GM12878 (cell line): ENCODE measurements at regions not wholly inside any gene's neighbourhood (a gene's known extent, or its start where the extent isn't known, plus 50 kb on each side); places are given as distances from the start of the nearest gene placed in this dataset.

Experiments used
- ATAC-seq: fragments of 200-7000 bp; cut with Tn5 transposase; 3 replicates; pipeline ENCODE4 v1.9.1; 2020; ENCODE audit warnings: mild to moderate bottlenecking, moderate library complexity
- BruUV-seq: library from RNA; stranded (reverse); fragments of 400-500 nt; replicated peaks from 2 replicates; lab custom pipeline; 2021; lab: Mats Ljungman, UMichigan
- CTCF ChIA-PET: fragments of 300-600 bp; sonication (Branson Sonifier 250); formaldehyde crosslinking; extraction: SDS; loops from one replicate; lab custom pipeline; 2021; ENCODE audit warnings: inconsistent platforms; lab: Yijun Ruan, JAX
- POLR2A ChIA-PET: fragments of 350-600 bp; formaldehyde crosslinking; extraction: SDS; loops from one replicate; lab custom pipeline; 2021; ENCODE audit warnings: inconsistent platforms; lab: Charles Lee
- RAD21 ChIA-PET: fragments of 300-600 bp; sonication (Branson Sonifier 250); formaldehyde crosslinking; loops from one replicate; lab custom pipeline; 2023; ENCODE audit warnings: antibody characterized with exemption; ENCODE audit not compliant: unreplicated experiment; lab: Charles Lee
- SMC1A ChIA-PET: fragments of 300-600 bp; sonication (Branson Sonifier 250); formaldehyde crosslinking; loops from one replicate; lab custom pipeline; 2023; ENCODE audit not compliant: unreplicated experiment, uncharacterized antibody; lab: Charles Lee
- DNase-seq: peaks from one replicate; pipeline ENCODE4 v3.0.0-alpha.2; 2011; ENCODE audit warnings: low read depth, low spot score
- FAIRE-seq: peaks from 3 replicates; lab custom pipeline; 2011; peaks lifted over from hg19 to GRCh38; lab: Jason Lieb, UNC
- H2AFZ ChIP-seq: 2 replicates; pipeline ENCODE4 v1.6.0; 2011; ENCODE audit warnings: low read depth, low read length, control low read depth; ENCODE audit not compliant: control insufficient read depth
- H3K27ac ChIP-seq: 2 replicates; pipeline ENCODE4 v1.5.1; 2011; ENCODE audit warnings: control low read depth; ENCODE audit not compliant: control insufficient read depth, insufficient read depth
- H3K27me3 ChIP-seq, 2 experiments: replicated peaks in 1 of 2; 2 replicates each; pipeline versions ENCODE4 v1.6.0 to v1.6.1; 2011; ENCODE audit warnings: low read length in 1 of 2; ENCODE audit not compliant: control insufficient read depth in 2 of 2, insufficient read depth in 2 of 2
- H3K36me3 ChIP-seq, 2 experiments: 2 replicates each; pipeline ENCODE4 v1.5.1; 2011; ENCODE audit warnings: low read length in 1 of 2; ENCODE audit not compliant: control insufficient read depth in 2 of 2, insufficient read depth in 2 of 2
- H3K4me1 ChIP-seq: 2 replicates; pipeline ENCODE4 v1.6.1; 2011; ENCODE audit warnings: mild to moderate bottlenecking, low read length, moderate library complexity, mixed read lengths; ENCODE audit not compliant: control insufficient read depth, insufficient read depth
- H3K4me2 ChIP-seq: 2 replicates; pipeline ENCODE4 v1.6.0; 2011; ENCODE audit warnings: control low read depth; ENCODE audit not compliant: control insufficient read depth, insufficient read depth
- H3K4me3 ChIP-seq: fragments of 200-600 bp; sonication (generic); 2 replicates; pipeline ENCODE4 v1.5.1; 2016
- H3K79me2 ChIP-seq: 2 replicates; pipeline ENCODE4 v1.6.0; 2011; ENCODE audit warnings: low read length; ENCODE audit not compliant: control insufficient read depth, insufficient read depth
- H3K9ac ChIP-seq: 2 replicates; pipeline ENCODE4 v1.8.0; 2011; ENCODE audit warnings: low read length, control low read depth, mixed read lengths; ENCODE audit not compliant: control insufficient read depth, insufficient read depth
- H3K9me3 ChIP-seq: replicated peaks from 3 replicates; pipeline ENCODE4 v1.5.1; 2011; ENCODE audit warnings: mild to moderate bottlenecking, low read length; ENCODE audit not compliant: control insufficient read depth, insufficient read depth
- H4K20me1 ChIP-seq: 2 replicates; pipeline ENCODE4 v1.6.0; 2011; ENCODE audit not compliant: control insufficient read depth, insufficient read depth
- CREB1 ChIP-seq: IDR thresholded peaks from 2 replicates; pipeline ENCODE4 v1.6.1; 2012; ENCODE audit warnings: low read depth, mild to moderate bottlenecking, inconsistent platforms
- ESRRA ChIP-seq: IDR thresholded peaks from 2 replicates; pipeline ENCODE4 v1.6.1; 2012; ENCODE audit warnings: mild to moderate bottlenecking, low read length, improper control_type of control experiment
- MLLT1 ChIP-seq: fragments of 450-650 bp; IDR thresholded peaks from 2 replicates; pipeline ENCODE4 v1.6.1; 2016; ENCODE audit warnings: mild to moderate bottlenecking
- SMAD5 ChIP-seq: IDR thresholded peaks from 2 replicates; pipeline ENCODE4 v1.6.1; 2016; ENCODE audit warnings: antibody characterized with exemption, low read depth
- SPI1 ChIP-seq: IDR thresholded peaks from 2 replicates; pipeline ENCODE4 v1.6.1; 2011; ENCODE audit warnings: low read depth, mild to moderate bottlenecking, low read length, moderate library complexity, borderline replicate concordance; ENCODE audit not compliant: insufficient read depth
- WGBS: methylation state at CpG from one replicate; pipeline ENCODE4 v1.1.6; 2016; ENCODE audit warnings: low lambda C conversion rate; ENCODE audit not compliant: insufficient replicate concordance, insufficient coverage; ENCODE audit errors: missing lambda C conversion rate; 5-methylcytosine and 5-hydroxymethylcytosine counted together
- in situ Hi-C: fragments of 300-500 bp; cut with MboI; formaldehyde crosslinking; loops from 9 replicates; pipeline ENCODE4 v1.14.3; 2018; ENCODE audit warnings: mixed read lengths
- intact Hi-C: fragments of 100-400 bp; cut with micrococcal nuclease; formaldehyde crosslinking; loops from one replicate; pipeline ENCODE4 v1.14.2; 2022; ENCODE audit not compliant: unreplicated experiment
- TF ChIP-seq, protein P1 (sequence below): fragments of 450-650 bp; IDR thresholded peaks from 2 replicates; pipeline ENCODE4 v1.6.1; 2016; ENCODE audit warnings: mild to moderate bottlenecking

GRCh38 chr1:238324211-238324864, 433.6 kb upstream of the ZP4 start:
- ATAC-seq (no peak), FAIRE-seq (no peak), DNase-seq (no peak)
- Histone ChIP-seq H3K27ac (no peak overlapping the region), H3K4me2 (no peak overlapping the region), H3K4me3 (no peak overlapping the region), H3K79me2 (no peaks in the 10 kb centered on the region), H3K9me3 (no peaks in the 10 kb centered on the region; the same call in 2 of the 3 replicates), H3K36me3 (no peaks in the 10 kb centered on the region), H4K20me1 (no peaks in the 10 kb centered on the region), H2AFZ (no peak overlapping the region), H3K4me1 (no peaks in the 10 kb centered on the region), H3K9ac (no peak overlapping the region), H3K27me3 (no peaks in the 10 kb centered on the region)
- TF ChIP-seq SPI1 (no peak), MLLT1 (no peak), CREB1 (no peak), SMAD5 (no peak), ESRRA (no peak)
- TF ChIP-seq, protein P1, sequence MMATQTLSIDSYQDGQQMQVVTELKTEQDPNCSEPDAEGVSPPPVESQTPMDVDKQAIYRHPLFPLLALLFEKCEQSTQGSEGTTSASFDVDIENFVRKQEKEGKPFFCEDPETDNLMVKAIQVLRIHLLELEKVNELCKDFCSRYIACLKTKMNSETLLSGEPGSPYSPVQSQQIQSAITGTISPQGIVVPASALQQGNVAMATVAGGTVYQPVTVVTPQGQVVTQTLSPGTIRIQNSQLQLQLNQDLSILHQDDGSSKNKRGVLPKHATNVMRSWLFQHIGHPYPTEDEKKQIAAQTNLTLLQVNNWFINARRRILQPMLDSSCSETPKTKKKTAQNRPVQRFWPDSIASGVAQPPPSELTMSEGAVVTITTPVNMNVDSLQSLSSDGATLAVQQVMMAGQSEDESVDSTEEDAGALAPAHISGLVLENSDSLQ: no peak
- SMC1A ChIA-PET: interaction anchor here (0.6 to 1.1 kb wide), 2 partner anchors 144 to 460 kb away, joined by 3 read pairs; no protein-coding TSS in a partner anchor
- CTCF ChIA-PET: interaction anchor here (0.8 kb wide), 1 partner anchor 25 kb away, joined by 6 read pairs; no protein-coding TSS in a partner anchor
- RAD21 ChIA-PET: no interaction called here
- in situ Hi-C loops: no loop called here
- no TSS peak for BruUV-seq
- intact Hi-C loops: no loop called here
- WGBS: 32% methylated on average over 9 of the region's 9 CpGs
- POLR2A ChIA-PET: no interaction called here
